H1 (cell line): ENCODE measurements at regions not wholly inside any gene's neighbourhood (a gene's known extent, or its start where the extent isn't known, plus 50 kb on each side); places are given as distances from the start of the nearest gene placed in this dataset.

Experiments used
- CTCF ChIA-PET: fragments of 300-600 bp; sonication (Branson Sonifier 250); formaldehyde crosslinking; loops from one replicate; lab custom pipeline; 2021; ENCODE audit not compliant: partially characterized antibody; lab: Charles Lee
- POLR2A ChIA-PET: fragments of 300-600 bp; sonication (Branson Sonifier 250); formaldehyde crosslinking; loops from one replicate; lab custom pipeline; 2021; ENCODE audit warnings: inconsistent platforms; ENCODE audit not compliant: partially characterized antibody; lab: Charles Lee
- DNase-seq, 2 experiments: peaks; one replicate each; pipeline versions ENCODE4 v3.0.0 to v3.0.0-alpha.2; 2010 to 2022; ENCODE audit warnings: low spot score in 2 of 2, low read depth in 1 of 2, mixed read lengths in 1 of 2
- FAIRE-seq: peaks from 2 replicates; lab custom pipeline; 2011; peaks lifted over from hg19 to GRCh38; lab: Jason Lieb, UNC
- H2AFZ ChIP-seq: 2 replicates; pipeline ENCODE4 v1.8.1; 2012; ENCODE audit warnings: low read length, inconsistent platforms
- H2AK5ac ChIP-seq: 2 replicates; pipeline ENCODE4 v1.6.1; 2013; ENCODE audit warnings: low read depth, low read length
- H2BK120ac ChIP-seq: replicated peaks from 2 replicates; pipeline ENCODE3; 2013; ENCODE audit warnings: low read depth, low read length, inconsistent platforms
- H2BK12ac ChIP-seq: 2 replicates; pipeline ENCODE4 v1.6.1; 2013; ENCODE audit warnings: low read depth, low read length
- H2BK15ac ChIP-seq: 2 replicates; pipeline ENCODE4 v1.6.1; 2013; ENCODE audit warnings: low read length
- H2BK20ac ChIP-seq: 2 replicates; pipeline ENCODE4 v1.6.1; 2013; ENCODE audit warnings: low read length
- H2BK5ac ChIP-seq: 2 replicates; pipeline ENCODE4 v1.6.1; 2013; ENCODE audit warnings: low read depth, low read length
- H3K14ac ChIP-seq: 2 replicates; pipeline ENCODE4 v1.6.1; 2013; ENCODE audit warnings: inconsistent platforms; ENCODE audit not compliant: insufficient read length
- H3K18ac ChIP-seq: 2 replicates; pipeline ENCODE4 v1.6.1; 2013; ENCODE audit warnings: low read length; ENCODE audit errors: extremely low read depth
- H3K23ac ChIP-seq: 2 replicates; pipeline ENCODE4 v1.6.1; 2013; ENCODE audit warnings: inconsistent platforms; ENCODE audit not compliant: insufficient read length
- H3K23me2 ChIP-seq: 2 replicates; pipeline ENCODE4 v1.6.1; 2013; ENCODE audit warnings: low read depth, low read length
- H3K27ac ChIP-seq: 2 replicates; pipeline ENCODE4 v1.6.1; 2011; ENCODE audit warnings: low read depth, low read length, inconsistent platforms
- H3K27me3 ChIP-seq, 4 experiments: replicated peaks in 1 of 4; 1 replicate in 1 of 4; 2 replicates in 3 of 4; pipeline versions ENCODE4 v1.6.1 to v1.8.1; 2011 to 2013; ENCODE audit warnings: low read length in 3 of 4, mild to moderate bottlenecking in 3 of 4, inconsistent platforms in 2 of 4, mixed read lengths in 2 of 4, moderate library complexity in 1 of 4; ENCODE audit not compliant: control insufficient read depth in 3 of 4, insufficient read depth in 3 of 4; ENCODE audit errors: extremely low read depth in 1 of 4
- H3K36me3 ChIP-seq, 4 experiments: 2 replicates each; pipeline versions ENCODE4 v1.6.1 to v1.8.1; 2011 to 2013; ENCODE audit warnings: mild to moderate bottlenecking in 4 of 4, low read length in 3 of 4, moderate library complexity in 2 of 4, control low read depth in 1 of 4, inconsistent platforms in 1 of 4; ENCODE audit not compliant: insufficient read depth in 4 of 4, control insufficient read depth in 2 of 4
- H3K4ac ChIP-seq: replicated peaks from 2 replicates; pipeline ENCODE3; 2013; ENCODE audit warnings: low read length, low read depth, mixed read lengths, inconsistent platforms; ENCODE audit not compliant: insufficient read length
- H3K4me1 ChIP-seq, 4 experiments: replicated peaks in 1 of 4; 1 replicate in 1 of 4; 2 replicates in 3 of 4; pipeline versions ENCODE4 v1.6.1 to v1.8.1; 2011 to 2013; ENCODE audit warnings: low read length in 3 of 4, inconsistent platforms in 2 of 4, mixed read lengths in 1 of 4; ENCODE audit not compliant: insufficient read depth in 4 of 4, control insufficient read depth in 3 of 4
- H3K4me2 ChIP-seq, 2 experiments: 2 replicates each; pipeline versions ENCODE4 v1.6.1 to v1.8.1; 2011 to 2013; ENCODE audit warnings: low read depth in 2 of 2, low read length in 2 of 2, control low read depth in 1 of 2, inconsistent platforms in 1 of 2, mild to moderate bottlenecking in 1 of 2; ENCODE audit not compliant: insufficient read depth in 1 of 2
- H3K4me3 ChIP-seq, 4 experiments: fragments of 200-600, 300-600 bp in 1 of 4; sonication (generic), shearing (Covaris generic), sonication (Bioruptor Twin) in 1 of 4; 2 replicates each; pipeline versions ENCODE4 v1.5.1 to v1.8.1; 2011 to 2016; ENCODE audit warnings: low read length in 4 of 4, low read depth in 3 of 4, control low read depth in 2 of 4, inconsistent platforms in 2 of 4, mild to moderate bottlenecking in 2 of 4, mixed read lengths in 1 of 4, moderate library complexity in 1 of 4; ENCODE audit not compliant: insufficient read depth in 2 of 4; ENCODE audit errors: extremely low read depth in 1 of 4
- H3K56ac ChIP-seq: replicated peaks from 2 replicates; pipeline ENCODE3; 2013; ENCODE audit warnings: low read depth, mild to moderate bottlenecking, mixed read lengths, low read length, inconsistent platforms; ENCODE audit not compliant: insufficient read length
- H3K79me1 ChIP-seq: 2 replicates; pipeline ENCODE4 v1.6.1; 2013; ENCODE audit warnings: low read depth, low read length, control low read depth
- H3K79me2 ChIP-seq, 2 experiments: 2 replicates each; pipeline versions ENCODE4 v1.6.1 to v1.8.1; 2012 to 2013; ENCODE audit warnings: low read length in 2 of 2, mild to moderate bottlenecking in 2 of 2, inconsistent platforms in 1 of 2; ENCODE audit not compliant: insufficient read depth in 2 of 2, control insufficient read depth in 1 of 2
- H3K9ac ChIP-seq, 4 experiments: replicated peaks in 1 of 4; 1 replicate in 1 of 4; 2 replicates in 3 of 4; pipeline versions ENCODE4 v1.6.1 to v1.8.1; 2011 to 2013; ENCODE audit warnings: low read depth in 3 of 4, low read length in 3 of 4, control low read depth in 2 of 4, mild to moderate bottlenecking in 2 of 4, moderate library complexity in 2 of 4, inconsistent platforms in 1 of 4; ENCODE audit errors: extremely low read depth in 1 of 4
- H3K9me3 ChIP-seq, 2 experiments: 2 replicates each; pipeline versions ENCODE4 v1.6.1 to v1.8.1; 2012 to 2013; ENCODE audit warnings: mild to moderate bottlenecking in 2 of 2, moderate library complexity in 2 of 2, control low read depth in 1 of 2, inconsistent platforms in 1 of 2, low read depth in 1 of 2, low read length in 1 of 2, mixed read lengths in 1 of 2; ENCODE audit not compliant: insufficient read depth in 2 of 2
- H4K20me1 ChIP-seq, 2 experiments: replicated peaks in 1 of 2; 2 replicates each; pipeline versions ENCODE3 to v1.8.1; 2011 to 2013; ENCODE audit warnings: inconsistent platforms in 2 of 2, low read length in 2 of 2, mild to moderate bottlenecking in 1 of 2; ENCODE audit not compliant: insufficient read depth in 2 of 2, control insufficient read depth in 1 of 2
- H4K5ac ChIP-seq: 2 replicates; pipeline ENCODE4 v1.6.1; 2013; ENCODE audit warnings: low read length, low read depth, mixed read lengths, inconsistent platforms; ENCODE audit not compliant: insufficient read length
- H4K8ac ChIP-seq: 2 replicates; pipeline ENCODE4 v1.8.0; 2013; ENCODE audit warnings: mild to moderate bottlenecking, moderate library complexity, low read length, inconsistent platforms; ENCODE audit not compliant: insufficient read depth; ENCODE audit errors: extremely low read depth
- H4K91ac ChIP-seq: replicated peaks from 2 replicates; pipeline ENCODE3; 2013; ENCODE audit warnings: low read length, mixed read lengths, inconsistent platforms; ENCODE audit not compliant: insufficient read length
- ATF2 ChIP-seq: IDR thresholded peaks from 2 replicates; pipeline ENCODE4 v1.6.1; 2012; ENCODE audit warnings: low read length, inconsistent platforms
- BACH1 ChIP-seq: IDR thresholded peaks from 2 replicates; pipeline ENCODE4 v1.6.1; 2012; ENCODE audit warnings: low read length, improper control_type of control experiment
- CBX8 ChIP-seq: fragments of 300-800, 300-1000 bp; sonication (generic); IDR thresholded peaks from 2 replicates; pipeline ENCODE4 v1.7.1; 2016; ENCODE audit warnings: low read depth, low read length, borderline replicate concordance
- CTBP2 ChIP-seq: IDR thresholded peaks from 2 replicates; pipeline ENCODE4 v1.7.0; 2011; ENCODE audit warnings: borderline replicate concordance, mild to moderate bottlenecking, moderate library complexity, mixed read lengths, low read length; ENCODE audit not compliant: insufficient read depth, insufficient read length
- EGR1 ChIP-seq: IDR thresholded peaks from 2 replicates; pipeline ENCODE4 v1.6.1; 2011; ENCODE audit warnings: low read depth, low read length, borderline replicate concordance
- HDAC2 ChIP-seq, 2 experiments: fragments of 300-600 bp in 1 of 2; sonication (generic) in 1 of 2; IDR thresholded peaks; 2 replicates each; pipeline ENCODE4 v1.6.1; 2011 to 2012; ENCODE audit warnings: low read depth in 2 of 2, low read length in 2 of 2, mild to moderate bottlenecking in 2 of 2, moderate library complexity in 2 of 2, borderline replicate concordance in 1 of 2, inconsistent platforms in 1 of 2
- JUND ChIP-seq: IDR thresholded peaks from 2 replicates; pipeline ENCODE4 v1.6.1; 2011; ENCODE audit warnings: mild to moderate bottlenecking, improper control_type of control experiment, low read length
- KDM1A ChIP-seq: fragments of 200-600, 300-600 bp; sonication (generic); IDR thresholded peaks from 2 replicates; pipeline ENCODE4 v1.7.1; 2016; ENCODE audit warnings: mild to moderate bottlenecking, low read length, borderline replicate concordance
- POLR2A ChIP-seq, 2 experiments: IDR thresholded peaks; 1 replicate in 1 of 2; 2 replicates in 1 of 2; pipeline ENCODE4 v1.6.1; 2011; ENCODE audit warnings: low read depth in 2 of 2, low read length in 2 of 2, mild to moderate bottlenecking in 2 of 2; ENCODE audit errors: control extremely low read depth in 1 of 2
- RXRA ChIP-seq: IDR thresholded peaks from 2 replicates; pipeline ENCODE4 v1.6.1; 2011; ENCODE audit warnings: low read depth, mild to moderate bottlenecking, low read length, moderate library complexity; ENCODE audit not compliant: insufficient read depth
- SIRT6 ChIP-seq: IDR thresholded peaks from one replicate; pipeline ENCODE4 v1.7.1; 2012; ENCODE audit warnings: low read length, inconsistent platforms
- SP2 ChIP-seq: IDR thresholded peaks from 2 replicates; pipeline ENCODE4 v1.6.1; 2012; ENCODE audit warnings: mild to moderate bottlenecking, low read length, inconsistent platforms
- WGBS, 2 experiments: shearing (Covaris generic) in 1 of 2; methylation state at CpG; one replicate each; pipeline versions ENCODE4 v1.1.6 to v1.1.7; 2013 to 2015; ENCODE audit warnings: low lambda C conversion rate in 2 of 2, mixed read lengths in 2 of 2, inconsistent platforms in 1 of 2, low coverage in 1 of 2, missing lambda C conversion rate in 1 of 2; ENCODE audit not compliant: insufficient replicate concordance in 2 of 2, insufficient coverage in 1 of 2, insufficient read length in 1 of 2; ENCODE audit errors: extremely low coverage in 1 of 2, missing lambda C conversion rate in 1 of 2; 5-methylcytosine and 5-hydroxymethylcytosine counted together
- TF ChIP-seq, protein P1 (sequence below): IDR thresholded peaks from 2 replicates; pipeline ENCODE4 v1.6.1; 2011; ENCODE audit warnings: low read depth, mild to moderate bottlenecking, low read length; ENCODE audit not compliant: insufficient read depth

- no peak overlapping the region for H2BK15ac ChIP-seq
- no peaks in the 10 kb centered on the region; the same call in 1 of the 2 replicates for H3K23me2 ChIP-seq
- WGBS, 2 experiments, result 85% methylated on average over 1 of the region's 1 CpG; no CpG with 5 or more reads in 1 of the 2 experiments
- no peaks in the 10 kb centered on the region for H3K79me1 ChIP-seq
- no peak overlapping the region for H2BK12ac ChIP-seq
- H3K79me2 ChIP-seq, result no peaks in the 10 kb centered on the region
- no peak overlapping the region for H2BK20ac ChIP-seq
- H3K27me3 ChIP-seq, result no peaks in the 10 kb centered on the region
- FAIRE-seq (no peak), DNase-seq (no peak)
- no peak overlapping the region for H3K14ac ChIP-seq
- no peak overlapping the region for H2AFZ ChIP-seq
- H3K4me1 ChIP-seq, result no peaks in the 10 kb centered on the region
- no peaks in the 10 kb centered on the region; a peak in 1 of 8 replicates for H3K36me3 ChIP-seq
- H4K8ac ChIP-seq, result no peak overlapping the region
- H4K20me1 ChIP-seq, result no peaks in the 10 kb centered on the region
- no peak overlapping the region for H3K9ac ChIP-seq
- H2BK5ac ChIP-seq, result no peak overlapping the region
- H3K56ac ChIP-seq, result no peak overlapping the region
- no peak overlapping the region for H4K91ac ChIP-seq
- H2BK120ac ChIP-seq, result no peak overlapping the region
- ChIA-PET CTCF (no interaction called here), POLR2A (no interaction called here)
- H3K18ac ChIP-seq, result no peak overlapping the region
- no peak overlapping the region for H3K4ac ChIP-seq
- H3K27ac ChIP-seq, result no peak overlapping the region
- no peak overlapping the region for H2AK5ac ChIP-seq
- H3K4me2 ChIP-seq, result no peak overlapping the region
- H4K5ac ChIP-seq, result no peak overlapping the region
- H3K23ac ChIP-seq, result no peak overlapping the region
- no peaks in the 10 kb centered on the region for H3K9me3 ChIP-seq
- H3K4me3 ChIP-seq, result no peak overlapping the region
- no peak for TF ChIP-seq SIRT6
- no peak for TF ChIP-seq JUND
- no peak for TF ChIP-seq SP2
- no peak for TF ChIP-seq POLR2A (IDR thresholded peaks at IDR 0.05; ENCODE audit: control extremely low read depth in 1 of 2, low read depth in 2 of 2, low read length in 2 of 2)
- TF ChIP-seq EGR1, result no peak
- TF ChIP-seq ATF2, result no peak
- no peak for TF ChIP-seq CTBP2
- no peak for TF ChIP-seq CBX8
- TF ChIP-seq RXRA, result no peak
- no peak for TF ChIP-seq BACH1
- TF ChIP-seq HDAC2 (IDR thresholded peaks at IDR 0.05; ENCODE audit: borderline replicate concordance in 1 of 2, low read depth in 2 of 2, low read length in 2 of 2), result no peak
- TF ChIP-seq KDM1A, result no peak
- TF ChIP-seq, protein P1, sequence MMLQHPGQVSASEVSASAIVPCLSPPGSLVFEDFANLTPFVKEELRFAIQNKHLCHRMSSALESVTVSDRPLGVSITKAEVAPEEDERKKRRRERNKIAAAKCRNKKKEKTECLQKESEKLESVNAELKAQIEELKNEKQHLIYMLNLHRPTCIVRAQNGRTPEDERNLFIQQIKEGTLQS, result no peak
These were observed 1188.0 kb downstream of the DNAJB9 start for GRCh38 chr7:109757713-109758112.
